Loucy (cell line): ENCODE measurements at regions not wholly inside any gene's neighbourhood (a gene's known extent, or its start where the extent isn't known, plus 50 kb on each side); places are given as distances from the start of the nearest gene placed in this dataset.

ENCODE experiments used
- H2AFZ ChIP-seq: fragments of 200-600 bp; sonication (generic); 2 replicates; pipeline ENCODE4 v1.6.0; 2016; ENCODE audit warnings: antibody characterized with exemption, mild to moderate bottlenecking, low read length, moderate library complexity
- H3F3A ChIP-seq: fragments of 200-600 bp; 2 replicates; pipeline ENCODE4 v1.6.0; 2016; ENCODE audit warnings: antibody characterized with exemption, low read depth, mild to moderate bottlenecking
- H3K27me3 ChIP-seq: fragments of 200-600 bp; sonication (generic); 2 replicates; pipeline ENCODE4 v1.6.1; 2014; ENCODE audit warnings: low read length, mild to moderate bottlenecking; ENCODE audit not compliant: insufficient read depth, poor library complexity, severe bottlenecking
- H3K36me3 ChIP-seq: fragments of 200-600 bp; sonication (generic); 2 replicates; pipeline ENCODE4 v1.6.1; 2016; ENCODE audit warnings: low read length; ENCODE audit not compliant: insufficient read depth
- H3K4me1 ChIP-seq: fragments of 200-600 bp; sonication (generic); 2 replicates; pipeline ENCODE4 v1.5.1; 2014; ENCODE audit warnings: low read length, mild to moderate bottlenecking; ENCODE audit not compliant: insufficient read depth, poor library complexity, severe bottlenecking
- H3K4me2 ChIP-seq: fragments of 200-600 bp; sonication (generic); 2 replicates; pipeline ENCODE4 v1.6.0; 2014; ENCODE audit warnings: antibody characterized with exemption, low read length, low read depth, mild to moderate bottlenecking; ENCODE audit not compliant: poor library complexity, severe bottlenecking
- H3K4me3 ChIP-seq: fragments of 200-600 bp; sonication (generic); 2 replicates; pipeline ENCODE4 v1.5.1; 2014; ENCODE audit warnings: low read length, mild to moderate bottlenecking, mixed read lengths; ENCODE audit not compliant: poor library complexity, severe bottlenecking
- H3K79me2 ChIP-seq: fragments of 200-600 bp; sonication (generic); 2 replicates; pipeline ENCODE4 v1.6.1; 2014; ENCODE audit warnings: low read length; ENCODE audit not compliant: insufficient read depth
- H3K9ac ChIP-seq: fragments of 200-600 bp; sonication (generic); 2 replicates; pipeline ENCODE4 v1.6.0; 2014; ENCODE audit warnings: mild to moderate bottlenecking, low read depth, low read length, moderate library complexity; ENCODE audit not compliant: poor library complexity, severe bottlenecking
- H3K9me2 ChIP-seq: fragments of 200-600 bp; sonication (generic); replicated peaks from 2 replicates; pipeline ENCODE4 v1.6.1; 2016; ENCODE audit warnings: low read depth, low read length, mixed read lengths
- H3K9me3 ChIP-seq: fragments of 200-600 bp; sonication (generic); 2 replicates; pipeline ENCODE4 v1.6.1; 2014; ENCODE audit warnings: mild to moderate bottlenecking, antibody characterized with exemption, low read length, low read depth; ENCODE audit not compliant: insufficient read depth
- H4K20me1 ChIP-seq: fragments of 200-600 bp; sonication (generic); 2 replicates; pipeline ENCODE4 v1.6.0; 2014; ENCODE audit warnings: antibody characterized with exemption, low read length, mild to moderate bottlenecking; ENCODE audit not compliant: insufficient read depth, poor library complexity, severe bottlenecking
- EZH2phosphoT487 ChIP-seq: fragments of 200-600 bp; IDR thresholded peaks from 2 replicates; pipeline ENCODE4 v1.6.1; 2018; ENCODE audit warnings: antibody characterized with exemption, mild to moderate bottlenecking, moderate library complexity, borderline replicate concordance
- TF ChIP-seq, protein P1 (sequence below): fragments of 200-600 bp; sonication (generic); conservative IDR thresholded peaks from 2 replicates; pipeline ENCODE4 v1.5.1; 2014; ENCODE audit warnings: mild to moderate bottlenecking, antibody characterized with exemption, low read length

DNA sequence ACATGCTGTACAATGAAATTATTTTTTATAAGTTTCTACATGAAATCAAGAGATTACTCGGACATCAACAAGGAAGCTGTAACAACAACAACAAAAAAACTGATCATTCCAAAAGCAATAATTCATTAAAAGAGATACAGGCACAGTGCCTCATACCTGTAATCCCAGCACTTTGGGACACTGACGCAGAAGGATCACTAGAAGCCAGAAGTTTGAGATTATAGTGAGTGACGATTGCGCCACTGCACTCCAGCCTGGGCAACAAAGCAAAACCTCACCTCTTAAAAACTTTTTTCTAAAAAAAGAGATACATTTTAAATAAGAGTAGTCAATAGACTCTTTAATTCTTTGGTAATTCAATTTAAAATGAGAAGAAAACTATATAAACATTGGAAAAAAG, 364.3 kb downstream of the TNS1 start:
- no peaks in the 10 kb centered on the region for H3K9me2 ChIP-seq
- H2AFZ ChIP-seq: no peak overlapping the region
- H3K27me3 ChIP-seq: no peaks in the 10 kb centered on the region
- H3F3A ChIP-seq: no peaks in the 10 kb centered on the region
- no peaks in the 10 kb centered on the region for H3K9me3 ChIP-seq
- H4K20me1 ChIP-seq: no peaks in the 10 kb centered on the region
- no peaks in the 10 kb centered on the region for H3K79me2 ChIP-seq
- H3K36me3 ChIP-seq: no peaks in the 10 kb centered on the region
- no peak overlapping the region for H3K9ac ChIP-seq
- no peaks in the 10 kb centered on the region for H3K4me1 ChIP-seq
- H3K4me2 ChIP-seq: no peak overlapping the region
- no peak for TF ChIP-seq EZH2phosphoT487
- TF ChIP-seq, protein P1, sequence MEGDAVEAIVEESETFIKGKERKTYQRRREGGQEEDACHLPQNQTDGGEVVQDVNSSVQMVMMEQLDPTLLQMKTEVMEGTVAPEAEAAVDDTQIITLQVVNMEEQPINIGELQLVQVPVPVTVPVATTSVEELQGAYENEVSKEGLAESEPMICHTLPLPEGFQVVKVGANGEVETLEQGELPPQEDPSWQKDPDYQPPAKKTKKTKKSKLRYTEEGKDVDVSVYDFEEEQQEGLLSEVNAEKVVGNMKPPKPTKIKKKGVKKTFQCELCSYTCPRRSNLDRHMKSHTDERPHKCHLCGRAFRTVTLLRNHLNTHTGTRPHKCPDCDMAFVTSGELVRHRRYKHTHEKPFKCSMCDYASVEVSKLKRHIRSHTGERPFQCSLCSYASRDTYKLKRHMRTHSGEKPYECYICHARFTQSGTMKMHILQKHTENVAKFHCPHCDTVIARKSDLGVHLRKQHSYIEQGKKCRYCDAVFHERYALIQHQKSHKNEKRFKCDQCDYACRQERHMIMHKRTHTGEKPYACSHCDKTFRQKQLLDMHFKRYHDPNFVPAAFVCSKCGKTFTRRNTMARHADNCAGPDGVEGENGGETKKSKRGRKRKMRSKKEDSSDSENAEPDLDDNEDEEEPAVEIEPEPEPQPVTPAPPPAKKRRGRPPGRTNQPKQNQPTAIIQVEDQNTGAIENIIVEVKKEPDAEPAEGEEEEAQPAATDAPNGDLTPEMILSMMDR: no peak
- no peak overlapping the region for H3K4me3 ChIP-seq

DNA sequence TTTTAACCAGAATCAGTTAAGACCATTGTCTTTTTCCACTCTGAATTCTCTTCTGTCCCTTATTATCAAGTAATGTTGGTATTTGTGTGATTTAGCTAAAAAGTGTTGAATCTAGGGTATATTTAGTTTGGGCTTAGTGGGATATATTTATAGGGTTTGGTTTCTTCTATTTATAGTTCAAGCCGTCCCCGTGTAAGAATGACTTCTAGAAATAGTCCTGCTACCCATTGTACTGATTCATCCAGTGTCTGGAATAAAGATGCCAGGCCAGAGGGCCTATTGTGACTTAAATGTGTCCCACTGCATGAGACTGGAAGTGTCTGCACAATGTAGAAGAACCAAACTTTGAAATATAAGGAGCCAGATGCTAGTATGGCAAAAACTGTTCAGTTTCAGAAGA, 364.8 kb downstream of the TNS1 start:
- H3K4me1 ChIP-seq: no peaks in the 10 kb centered on the region
- H3K9me2 ChIP-seq: no peaks in the 10 kb centered on the region
- no peaks in the 10 kb centered on the region for H3K79me2 ChIP-seq
- H3K9ac ChIP-seq: no peak overlapping the region
- TF ChIP-seq EZH2phosphoT487: no peak
- TF ChIP-seq, protein P1: no peak
- no peaks in the 10 kb centered on the region for H3K27me3 ChIP-seq
- H3F3A ChIP-seq: no peaks in the 10 kb centered on the region
- H3K4me3 ChIP-seq: no peak overlapping the region
- no peak overlapping the region for H2AFZ ChIP-seq
- H3K4me2 ChIP-seq: no peak overlapping the region
- H3K9me3 ChIP-seq: no peaks in the 10 kb centered on the region
- no peaks in the 10 kb centered on the region for H3K36me3 ChIP-seq
- H4K20me1 ChIP-seq: no peaks in the 10 kb centered on the region

DNA sequence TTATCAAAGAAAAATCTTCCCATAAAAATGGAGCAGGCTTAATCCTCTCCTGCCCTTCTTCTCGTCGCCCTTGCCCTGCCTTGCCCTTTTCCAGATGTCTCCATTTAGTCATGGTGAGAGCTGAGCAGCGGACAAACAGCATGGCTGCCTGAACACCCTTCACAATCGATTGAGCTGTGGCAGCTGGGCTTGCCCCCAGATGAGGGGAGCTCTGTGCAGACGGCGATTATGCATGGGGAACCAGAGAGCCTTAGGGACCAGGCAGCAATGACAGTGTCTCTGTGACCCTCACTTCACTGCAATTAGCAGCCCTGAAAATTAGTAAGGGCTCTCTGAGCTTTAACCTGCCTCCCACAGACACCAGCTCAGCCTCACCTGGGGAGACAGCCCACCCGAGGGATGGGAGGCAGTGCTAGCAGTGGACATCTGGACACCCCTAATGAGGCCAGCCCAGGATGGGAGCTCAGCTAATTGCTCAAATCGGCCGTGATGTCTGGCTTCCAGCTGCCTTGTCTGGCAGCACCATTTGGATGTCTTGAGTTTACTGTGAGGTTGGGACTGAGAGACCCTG, 365.7 kb downstream of the TNS1 start:
- no peaks in the 10 kb centered on the region for H3K4me1 ChIP-seq
- no peaks in the 10 kb centered on the region for H4K20me1 ChIP-seq
- H3K4me3 ChIP-seq: no peak overlapping the region
- no peaks in the 10 kb centered on the region for H3K79me2 ChIP-seq
- no peaks in the 10 kb centered on the region for H3K9me2 ChIP-seq
- H3K9me3 ChIP-seq: no peaks in the 10 kb centered on the region
- H3K4me2 ChIP-seq: no peak overlapping the region
- no peak overlapping the region for H3K9ac ChIP-seq
- no peaks in the 10 kb centered on the region for H3K36me3 ChIP-seq
- H2AFZ ChIP-seq: no peak overlapping the region
- TF ChIP-seq EZH2phosphoT487: no peak
- TF ChIP-seq, protein P1: no peak
- H3K27me3 ChIP-seq: no peaks in the 10 kb centered on the region
- no peaks in the 10 kb centered on the region for H3F3A ChIP-seq
